ENCODE measurements at regions not wholly inside any gene's neighbourhood (a gene's known extent, or its start where the extent isn't known, plus 50 kb on each side); places are given as distances from the start of the nearest gene placed in this dataset.
"Not testable (repeated sequence)": the region's sequence is repeated elsewhere in the genome, so short reads cannot be mapped to it uniquely, and the experiment has no call there.

DNA sequence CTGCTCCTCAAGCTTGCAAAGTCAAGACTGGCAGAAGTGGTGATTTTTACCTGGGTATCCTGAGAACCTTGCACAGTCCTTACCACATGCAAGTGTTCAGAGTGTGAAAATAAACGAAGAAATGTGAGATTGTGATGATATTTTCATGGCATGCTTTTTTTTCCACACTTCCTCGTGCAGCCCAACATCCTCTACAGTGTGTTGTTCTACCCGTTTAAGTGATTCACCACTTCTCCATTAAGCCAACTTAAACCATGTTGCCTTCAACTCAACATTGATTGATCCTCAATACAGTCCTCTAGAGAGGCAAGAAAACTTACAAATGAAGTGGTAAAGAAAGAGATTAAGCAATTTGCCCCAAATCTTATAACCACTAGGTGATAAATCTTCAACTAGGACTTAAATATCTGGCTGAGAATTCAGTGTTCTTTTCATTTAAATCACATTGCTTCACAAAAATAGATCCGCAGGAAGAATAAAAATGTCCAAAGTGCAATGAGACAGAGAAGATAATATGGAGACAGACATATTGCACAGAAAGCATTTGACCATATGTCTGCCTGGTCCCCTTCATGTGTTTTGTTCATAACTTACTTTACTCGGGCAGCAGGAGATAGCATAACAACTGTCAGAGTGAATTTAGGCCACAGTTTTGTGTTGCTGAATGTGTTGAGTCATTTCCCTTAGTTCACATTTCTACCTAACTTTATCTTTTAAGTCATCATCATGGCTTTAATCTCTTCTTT lies 75.8 kb upstream of the PARP8 start:
- DNase-seq (ENCODE audit: low read depth), result not testable (repeated sequence)

DNA sequence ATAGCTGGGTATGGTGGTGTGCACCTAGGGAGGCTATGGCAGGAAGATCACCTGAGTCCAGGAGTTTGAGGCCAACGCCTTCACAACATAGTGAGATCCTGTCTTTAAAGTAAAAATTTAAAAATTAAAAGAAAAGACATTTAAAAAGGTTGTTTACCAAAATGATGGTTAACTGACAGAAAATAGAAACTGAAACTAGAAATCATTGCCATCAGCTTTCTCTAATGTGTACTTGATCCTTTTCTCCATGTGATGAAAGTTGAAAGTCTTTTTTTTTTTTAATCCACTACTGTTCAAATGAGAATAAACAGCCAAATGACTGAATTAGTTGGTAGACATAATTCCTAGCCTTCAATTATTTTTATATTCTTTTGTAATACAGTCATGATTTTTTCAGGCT lies 75.1 kb upstream of the PARP8 start:
- not testable (repeated sequence) for DNase-seq (ENCODE audit: low read depth)

DNA sequence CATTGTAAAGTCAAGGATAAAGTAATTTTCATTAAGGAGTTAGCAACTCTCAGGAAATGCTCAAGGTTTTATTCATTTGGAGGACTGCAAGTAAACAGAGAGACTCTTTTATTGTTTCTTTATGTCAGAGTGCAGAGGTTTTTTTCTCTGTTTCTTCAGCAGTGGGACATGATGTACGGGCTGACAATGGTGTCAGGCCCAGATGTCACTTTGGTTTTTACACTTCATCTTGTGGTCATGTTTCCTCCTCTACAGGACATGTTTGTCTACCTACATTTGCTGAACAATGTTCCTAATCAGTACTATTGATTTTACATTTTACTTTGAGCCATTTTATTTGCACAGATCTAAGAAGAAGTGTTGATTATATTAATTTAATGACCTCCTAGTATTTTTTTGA lies 72.8 kb upstream of the PARP8 start:
- no peak for DNase-seq (ENCODE audit: low read depth)

DNA sequence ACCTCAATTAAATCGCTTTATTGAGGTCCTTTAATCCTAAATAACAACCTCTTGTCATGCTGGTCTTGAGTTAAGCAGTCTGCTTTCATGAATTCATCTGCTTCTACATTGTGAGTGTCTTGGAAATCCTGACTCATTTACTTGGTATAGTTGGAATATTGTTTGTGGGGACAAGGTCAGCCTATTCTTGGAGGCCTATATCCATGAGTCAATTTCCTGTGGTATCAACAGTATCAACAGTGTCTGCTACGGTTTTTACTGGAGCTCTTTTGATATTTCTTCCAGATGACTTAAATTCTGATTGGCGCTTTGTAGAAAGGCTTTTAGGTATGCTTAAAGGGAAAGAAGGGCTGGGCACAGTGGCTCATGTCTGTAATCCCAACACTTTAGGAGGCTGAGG lies 71.2 kb upstream of the PARP8 start:
- peak; percentile 65 for DNase-seq (ENCODE audit: low read depth)

DNA sequence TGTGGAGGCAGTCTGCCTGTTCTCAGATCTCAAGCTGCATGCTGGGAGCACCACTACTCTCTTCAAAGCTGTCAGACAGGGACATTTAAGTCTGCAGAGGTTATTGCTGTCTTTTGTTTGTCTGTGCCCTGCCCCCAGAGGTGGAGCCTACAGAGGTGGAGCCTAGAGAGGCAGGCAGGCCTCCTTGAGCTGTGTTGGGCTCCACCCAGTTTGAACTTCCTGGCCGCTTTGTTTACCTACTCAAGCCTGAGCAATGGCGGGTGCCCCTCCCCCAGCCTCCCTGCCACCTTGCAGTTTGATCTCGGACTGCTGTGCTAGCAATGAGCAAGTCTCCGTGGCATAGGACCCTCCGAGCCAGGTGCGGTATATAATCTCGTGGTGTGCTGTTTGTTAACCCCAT lies 64.9 kb upstream of the PARP8 start:
- not testable (repeated sequence) for DNase-seq (ENCODE audit: low read depth)

DNA sequence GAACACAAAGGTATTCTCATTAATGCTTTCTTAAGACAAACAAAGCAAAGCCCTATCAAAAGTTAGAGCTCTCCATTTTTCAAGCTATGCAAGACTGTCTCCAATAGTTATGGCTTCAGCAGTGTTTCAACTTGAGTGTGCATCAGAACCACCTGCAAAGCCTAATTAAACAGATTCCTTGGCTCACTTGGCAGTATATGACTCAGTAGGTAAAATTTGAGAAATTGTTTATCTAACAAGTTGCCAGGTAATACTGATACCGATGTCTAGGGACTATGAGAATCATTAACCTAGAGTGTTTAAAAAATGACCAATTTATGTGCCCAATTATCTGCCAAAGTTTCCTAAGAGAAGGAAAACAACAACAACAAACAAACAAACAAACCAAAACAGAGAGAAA lies 60.3 kb upstream of the PARP8 start:
- no peak for DNase-seq (ENCODE audit: low read depth)

DNA sequence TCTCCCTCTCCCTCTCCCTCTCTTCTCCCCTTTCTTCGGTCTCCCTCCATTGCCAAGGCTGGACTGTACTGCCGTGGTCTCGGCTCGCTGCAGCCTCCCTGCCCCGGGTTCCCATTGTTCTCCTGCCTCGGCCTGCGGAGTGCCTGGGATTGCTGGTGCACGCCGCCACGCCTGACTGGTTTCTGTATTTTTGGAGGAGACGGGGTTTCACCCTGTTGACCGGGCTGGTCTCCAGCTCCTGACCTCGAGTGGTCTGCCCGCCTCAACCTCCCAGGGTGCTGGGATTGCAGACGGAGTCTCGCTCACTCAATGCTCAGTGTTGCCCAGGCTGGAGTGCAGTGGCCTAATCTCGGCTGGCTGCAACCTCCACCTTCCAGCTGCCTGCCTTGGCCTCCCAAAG lies 59.0 kb upstream of the PARP8 start:
- not testable (repeated sequence) for DNase-seq (ENCODE audit: low read depth)

DNA sequence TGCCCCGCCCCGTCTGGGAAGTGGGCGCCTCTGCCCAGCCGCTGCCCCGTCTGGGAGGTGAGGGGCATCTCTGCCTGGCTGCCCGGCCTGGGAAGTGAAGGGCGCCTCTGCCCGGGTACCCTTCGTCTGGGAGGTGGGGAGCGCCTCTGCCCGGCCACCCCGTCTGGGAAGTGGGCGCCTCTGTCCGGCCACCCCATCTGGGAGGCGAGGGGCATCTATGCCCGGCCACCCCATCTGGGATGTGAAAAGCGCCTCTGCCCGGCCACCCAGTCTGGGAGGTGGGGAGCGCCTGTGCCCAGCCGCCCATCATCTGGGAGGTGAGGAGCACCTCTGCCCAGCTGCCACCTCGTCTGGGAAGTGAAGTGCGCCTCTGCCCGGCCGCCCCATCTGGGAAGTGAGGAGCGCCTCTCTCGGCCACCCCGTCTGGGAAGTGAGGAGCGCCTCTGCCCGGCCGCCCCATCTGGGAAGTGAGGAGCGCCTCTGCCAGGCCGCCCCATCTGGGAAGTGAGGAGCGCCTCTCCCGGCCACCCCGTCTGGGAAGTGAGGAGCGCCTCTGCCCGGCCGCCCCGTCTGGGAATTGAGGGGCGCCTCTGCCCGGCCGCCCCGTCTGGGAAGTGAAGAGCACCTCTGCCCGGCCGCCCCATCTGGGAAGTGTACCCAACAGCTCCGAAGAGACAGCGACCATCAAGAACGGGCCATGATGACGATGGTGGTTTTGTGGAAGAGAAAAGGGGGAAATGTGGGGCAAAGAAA lies 58.3 kb upstream of the PARP8 start:
- not testable (repeated sequence) for DNase-seq (ENCODE audit: low read depth)

DNA sequence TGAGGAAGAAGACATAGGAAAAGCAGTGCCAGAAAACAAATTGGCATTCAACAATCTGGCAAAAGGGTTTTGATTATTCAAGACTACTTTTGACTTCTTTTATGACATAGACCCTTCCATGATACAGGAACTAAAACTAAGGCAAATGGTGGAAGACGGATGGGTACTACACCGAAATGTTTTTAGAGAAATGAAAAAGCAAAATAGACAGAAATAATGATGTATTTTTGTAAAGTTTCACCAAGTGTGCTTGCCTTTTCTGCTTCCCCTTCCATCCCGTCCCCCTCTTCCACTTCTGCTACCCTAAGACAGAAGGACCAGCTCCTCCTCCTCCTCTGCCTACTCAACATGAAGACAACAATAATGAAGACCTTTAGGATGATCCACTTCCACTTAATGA lies 53.4 kb upstream of the PARP8 start:
- not testable (repeated sequence) for DNase-seq (ENCODE audit: low read depth)

All from non-pigmented ciliary epithelial cell (primary cell).